Natural killer cell treated with Interleukin-12 subunit alpha and Interleukin-12 subunit beta and Interleukin-15 and Interleukin-18, amount 100 ng/mL, for 72 hours (primary cell): ENCODE measurements at regions not wholly inside any gene's neighbourhood (a gene's known extent, or its start where the extent isn't known, plus 50 kb on each side); places are given as distances from the start of the nearest gene placed in this dataset.
A peak's percentile ranks its signal among the peaks of the same experiment; 100 is the strongest.

Source experiments
- ATAC-seq, 2 donors: fragments of 150-1000 bp; cut with Tn5 transposase in 1 of 2; sonication (Bioruptor Pico), chemical (Tn5 transposase) in 1 of 2; 2 replicates each; pipeline ENCODE4 v1.10.0; 2021
- DNase-seq: peaks from one replicate; pipeline ENCODE4 v3.0.0; 2022; ENCODE audit warnings: low spot score
- H3K27ac Mint-ChIP-seq, 2 donors: 1 replicate in 1 of 2; 2 replicates in 1 of 2; pipeline ENCODE4 v1.8.0; 2022; ENCODE audit warnings: mixed read lengths in 2 of 2, mild to moderate bottlenecking in 1 of 2, moderate library complexity in 1 of 2
- H3K27me3 Mint-ChIP-seq, 2 donors: 1 replicate in 1 of 2; 2 replicates in 1 of 2; pipeline ENCODE4 v1.8.0; 2022; ENCODE audit warnings: mixed read lengths in 2 of 2
- H3K36me3 Mint-ChIP-seq: one replicate; pipeline ENCODE4 v1.8.0; 2022; ENCODE audit warnings: mixed read lengths
- H3K4me1 Mint-ChIP-seq, 2 donors: 1 replicate in 1 of 2; 2 replicates in 1 of 2; pipeline ENCODE4 v1.8.0; 2022; ENCODE audit warnings: low read depth in 2 of 2, mixed read lengths in 2 of 2, mild to moderate bottlenecking in 1 of 2
- H3K4me3 Mint-ChIP-seq: one replicate; pipeline ENCODE4 v1.8.0; 2022; ENCODE audit warnings: mixed read lengths
- H3K9me3 Mint-ChIP-seq: 2 replicates; pipeline ENCODE4 v1.8.0; 2022; ENCODE audit warnings: mixed read lengths

DNA sequence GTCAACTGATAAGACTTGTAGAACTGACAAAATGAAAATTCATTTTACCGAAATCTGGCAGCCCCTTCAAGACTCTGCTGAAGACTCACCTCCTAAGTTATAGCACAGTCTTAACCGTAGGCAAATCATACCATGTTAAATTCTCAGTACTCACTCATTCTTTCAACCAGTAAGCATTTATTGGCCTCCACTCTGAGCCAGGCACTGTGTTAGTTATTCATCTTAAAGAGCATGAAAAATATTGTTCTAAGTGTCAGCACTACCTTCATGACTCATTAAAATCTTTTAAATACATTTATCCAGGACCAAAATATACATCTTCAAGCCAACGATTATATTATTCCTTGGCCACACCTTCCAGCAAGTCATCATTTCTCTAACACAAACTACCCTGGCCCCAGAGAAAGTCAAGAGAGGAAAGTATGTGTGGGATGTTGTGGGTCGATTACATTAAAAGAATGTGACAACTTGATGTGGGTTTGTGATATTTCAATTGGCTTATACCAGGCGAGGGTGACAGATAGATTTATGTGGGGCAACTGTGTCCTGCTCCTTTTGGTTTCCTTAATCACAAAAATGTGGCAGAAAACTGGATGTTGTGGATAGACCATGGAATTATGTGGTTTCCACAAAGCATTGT is 55.0 kb downstream of the TMEM30B start:
- Mint-ChIP-seq H3K4me1 (no peaks in the 10 kb centered on the region), H3K36me3 (no peaks in the 10 kb centered on the region)
- no peak for ATAC-seq

DNA sequence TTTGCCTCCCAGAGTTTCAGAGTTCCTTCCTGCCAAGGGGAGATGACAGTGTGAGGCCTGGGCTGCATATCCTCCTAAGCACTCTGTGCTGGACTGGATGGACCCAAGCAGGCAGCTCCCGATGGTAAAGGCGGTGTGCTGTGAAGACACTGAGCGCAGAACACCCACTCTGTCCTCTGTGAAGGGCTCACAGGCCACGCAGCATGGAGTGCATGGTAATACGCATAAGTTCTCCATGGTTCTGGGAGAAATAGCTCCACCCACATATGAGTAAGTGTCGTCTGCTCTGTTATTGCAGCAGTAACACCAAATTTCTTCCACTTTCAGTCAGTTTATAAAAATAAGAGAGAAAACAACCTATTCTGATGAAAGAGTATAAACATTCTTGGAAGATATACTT is 55.8 kb downstream of the TMEM30B start:
- H3K4me1 Mint-ChIP-seq: no peaks in the 10 kb centered on the region
- H3K27me3 Mint-ChIP-seq: peaks cover 40 to 68% of the 10 kb centered on the region in 2 donors

More for the DNA sequence above, 55.0 kb downstream of the TMEM30B start:
- no peak for DNase-seq
- Mint-ChIP-seq H3K9me3 (no peaks in the 10 kb centered on the region), H3K27ac (no peak overlapping the region), H3K27me3 (peaks cover 38 to 63% of the 10 kb centered on the region in 2 donors), H3K4me3 (no peak overlapping the region)

GRCh38 chr14:61223552-61223951 is 57.6 kb downstream of the TMEM30B start:
- DNase-seq (no peak), ATAC-seq (no peak)
- Mint-ChIP-seq H3K4me1 (no peaks in the 10 kb centered on the region), H3K36me3 (no peaks in the 10 kb centered on the region), H3K27me3 (peaks cover 39 to 73% of the 10 kb centered on the region in 2 donors), H3K4me3 (no peak overlapping the region), H3K9me3 (no peaks in the 10 kb centered on the region), H3K27ac (no peak overlapping the region)

More for the DNA sequence above, 55.8 kb downstream of the TMEM30B start:
- ATAC-seq (peak in 1 of 2 donors; percentile 20), DNase-seq (no peak)
- H3K36me3 Mint-ChIP-seq: no peaks in the 10 kb centered on the region
- H3K27ac Mint-ChIP-seq: no peak overlapping the region
- no peaks in the 10 kb centered on the region for H3K9me3 Mint-ChIP-seq
- H3K4me3 Mint-ChIP-seq: no peak overlapping the region

GRCh38 chr14:61222388-61222787 is 58.8 kb downstream of the TMEM30B start:
- no peak for DNase-seq
- no peak overlapping the region for H3K27ac Mint-ChIP-seq
- no peak overlapping the region for H3K4me3 Mint-ChIP-seq
- peaks cover 38 to 84% of the 10 kb centered on the region in 2 donors for H3K27me3 Mint-ChIP-seq
- no peaks in the 10 kb centered on the region for H3K9me3 Mint-ChIP-seq
- H3K36me3 Mint-ChIP-seq: no peaks in the 10 kb centered on the region
- no peaks in the 10 kb centered on the region for H3K4me1 Mint-ChIP-seq
- ATAC-seq: no peak

- H3K4me3 Mint-ChIP-seq: no peak overlapping the region
- no peaks in the 10 kb centered on the region for H3K9me3 Mint-ChIP-seq
- ATAC-seq: no peak
- no peak overlapping the region for H3K27ac Mint-ChIP-seq
- no peaks in the 10 kb centered on the region for H3K36me3 Mint-ChIP-seq
- H3K4me1 Mint-ChIP-seq: no peaks in the 10 kb centered on the region
- no peak for DNase-seq
- peaks cover 38 to 85% of the 10 kb centered on the region in 2 donors for H3K27me3 Mint-ChIP-seq
Measured at GRCh38 chr14:61221906-61222305, 59.2 kb downstream of the TMEM30B start.

DNA sequence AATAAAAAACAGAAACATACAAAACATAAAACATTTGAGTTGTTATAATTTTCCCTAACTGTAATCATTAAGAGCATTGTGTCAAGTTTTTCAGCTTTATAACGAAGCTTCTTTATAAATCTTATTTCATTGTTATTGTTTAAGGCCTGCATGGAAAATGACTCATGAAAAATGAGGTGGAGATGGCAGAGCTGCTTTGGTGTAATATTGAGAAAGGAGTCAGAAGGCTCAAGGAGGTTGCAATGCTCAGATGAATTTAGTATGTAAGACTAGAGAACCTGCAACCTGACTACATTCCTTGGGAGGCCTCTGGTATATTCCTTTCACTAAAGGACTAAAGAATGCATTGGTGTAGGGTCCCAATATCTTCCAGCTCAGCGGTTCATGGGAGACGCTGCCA is 61.5 kb downstream of the TMEM30B start:
- no peaks in the 10 kb centered on the region for H3K4me1 Mint-ChIP-seq
- H3K4me3 Mint-ChIP-seq: no peak overlapping the region
- no peak overlapping the region for H3K27ac Mint-ChIP-seq
- no peak for DNase-seq
- H3K9me3 Mint-ChIP-seq: no peaks in the 10 kb centered on the region
- H3K27me3 Mint-ChIP-seq: peaks cover 32 to 70% of the 10 kb centered on the region in 2 donors
- H3K36me3 Mint-ChIP-seq: no peaks in the 10 kb centered on the region
- ATAC-seq: no peak

- ATAC-seq: no peak
- H3K27me3 Mint-ChIP-seq: peaks cover 31 to 70% of the 10 kb centered on the region in 2 donors
- H3K36me3 Mint-ChIP-seq: no peaks in the 10 kb centered on the region
- no peak overlapping the region for H3K4me3 Mint-ChIP-seq
- no peaks in the 10 kb centered on the region for H3K9me3 Mint-ChIP-seq
- no peaks in the 10 kb centered on the region for H3K4me1 Mint-ChIP-seq
- H3K27ac Mint-ChIP-seq: no peak overlapping the region
- DNase-seq: no peak
Measured at GRCh38 chr14:61219256-61219655, 61.9 kb downstream of the TMEM30B start.

- ATAC-seq: no peak
- H3K27ac Mint-ChIP-seq: no peak overlapping the region
- peaks cover 35 to 72% of the 10 kb centered on the region in 2 donors for H3K27me3 Mint-ChIP-seq
- H3K36me3 Mint-ChIP-seq: no peaks in the 10 kb centered on the region
- H3K4me1 Mint-ChIP-seq: no peaks in the 10 kb centered on the region
- no peak for DNase-seq
- H3K4me3 Mint-ChIP-seq: no peak overlapping the region
- no peaks in the 10 kb centered on the region for H3K9me3 Mint-ChIP-seq
Measured at GRCh38 chr14:61218767-61219166, 62.4 kb downstream of the TMEM30B start.

GRCh38 chr14:61218157-61218556 is 63.0 kb downstream of the TMEM30B start:
- DNase-seq: no peak
- H3K4me1 Mint-ChIP-seq: no peaks in the 10 kb centered on the region
- H3K27me3 Mint-ChIP-seq: peaks cover 33 to 71% of the 10 kb centered on the region in 2 donors
- H3K27ac Mint-ChIP-seq: no peak overlapping the region
- H3K4me3 Mint-ChIP-seq: no peak overlapping the region
- H3K36me3 Mint-ChIP-seq: no peaks in the 10 kb centered on the region
- no peak for ATAC-seq
- no peaks in the 10 kb centered on the region for H3K9me3 Mint-ChIP-seq

DNA sequence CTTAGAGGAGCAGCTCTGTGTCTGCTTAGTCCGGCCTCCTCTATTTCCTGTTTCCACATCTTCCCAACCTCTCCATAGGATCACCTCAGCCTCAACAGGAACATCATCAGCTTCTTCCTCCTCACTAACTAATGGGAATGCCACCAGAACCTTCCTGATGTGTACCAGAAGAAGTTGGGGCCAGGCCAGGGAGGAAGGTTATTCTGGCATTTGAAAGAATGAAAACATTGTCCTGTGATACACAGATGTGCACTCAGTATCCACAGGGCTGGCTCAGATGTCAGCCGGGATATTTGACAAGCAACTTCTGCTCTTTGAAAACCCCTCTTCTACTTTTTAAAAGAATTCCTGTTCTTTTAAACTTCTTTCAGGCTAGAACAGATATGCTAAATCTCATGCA is 63.6 kb downstream of the TMEM30B start:
- no peaks in the 10 kb centered on the region for H3K4me1 Mint-ChIP-seq
- H3K9me3 Mint-ChIP-seq: no peaks in the 10 kb centered on the region
- no peak overlapping the region for H3K27ac Mint-ChIP-seq
- ATAC-seq (no peak), DNase-seq (no peak)
- peaks cover 30 to 65% of the 10 kb centered on the region in 2 donors for H3K27me3 Mint-ChIP-seq
- H3K36me3 Mint-ChIP-seq: no peaks in the 10 kb centered on the region
- no peak overlapping the region for H3K4me3 Mint-ChIP-seq

- no peaks in the 10 kb centered on the region for H3K36me3 Mint-ChIP-seq
- no peak overlapping the region for H3K4me3 Mint-ChIP-seq
- ATAC-seq (no peak), DNase-seq (no peak)
- H3K27me3 Mint-ChIP-seq: peaks cover 19 to 53% of the 10 kb centered on the region in 2 donors
- H3K4me1 Mint-ChIP-seq: no peaks in the 10 kb centered on the region
- H3K9me3 Mint-ChIP-seq: no peaks in the 10 kb centered on the region
- no peak overlapping the region for H3K27ac Mint-ChIP-seq
Measured at GRCh38 chr14:61215222-61216020, 65.7 kb downstream of the TMEM30B start.

GRCh38 chr14:61213920-61214319 is 67.2 kb downstream of the TMEM30B start:
- peaks cover 15 to 43% of the 10 kb centered on the region in 2 donors for H3K27me3 Mint-ChIP-seq
- no peak for ATAC-seq
- H3K27ac Mint-ChIP-seq: no peak overlapping the region
- no peaks in the 10 kb centered on the region for H3K9me3 Mint-ChIP-seq
- no peaks in the 10 kb centered on the region for H3K4me1 Mint-ChIP-seq
- no peak overlapping the region for H3K4me3 Mint-ChIP-seq
- no peaks in the 10 kb centered on the region for H3K36me3 Mint-ChIP-seq
- DNase-seq: no peak

DNA sequence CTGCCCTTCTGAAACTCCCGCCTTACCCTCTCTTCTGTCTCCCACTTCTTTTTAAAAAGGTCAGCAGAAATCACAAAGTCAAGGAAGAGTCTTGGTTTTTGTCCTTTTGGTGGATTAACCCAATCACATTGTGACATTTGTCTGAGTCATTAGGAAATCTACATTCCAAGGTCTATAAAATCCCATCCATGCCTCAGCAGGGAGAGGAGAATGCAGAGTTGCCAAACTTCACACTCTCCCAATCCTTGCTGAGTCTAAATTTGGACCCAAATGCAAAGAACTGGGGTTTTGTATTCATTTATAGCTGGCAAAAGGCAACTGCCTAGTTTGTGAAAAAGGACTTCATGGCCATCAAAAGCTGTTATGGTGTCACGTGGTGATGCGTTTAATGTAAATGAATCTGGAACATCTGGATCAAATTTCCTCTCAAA is 67.9 kb downstream of the TMEM30B start:
- Mint-ChIP-seq H3K27me3 (peaks cover 11 to 35% of the 10 kb centered on the region in 2 donors), H3K36me3 (no peaks in the 10 kb centered on the region), H3K4me3 (no peak overlapping the region), H3K9me3 (no peaks in the 10 kb centered on the region), H3K4me1 (no peaks in the 10 kb centered on the region), H3K27ac (no peak overlapping the region)
- ATAC-seq: no peak
- DNase-seq: no peak

GRCh38 chr14:61212546-61212945 is 68.6 kb downstream of the TMEM30B start:
- ATAC-seq (no peak), DNase-seq (no peak)
- H3K4me3 Mint-ChIP-seq: no peak overlapping the region
- H3K27ac Mint-ChIP-seq: no peak overlapping the region
- no peaks in the 10 kb centered on the region for H3K4me1 Mint-ChIP-seq
- no peaks in the 10 kb centered on the region for H3K9me3 Mint-ChIP-seq
- H3K27me3 Mint-ChIP-seq: peaks cover 9 to 34% of the 10 kb centered on the region in 2 donors
- no peaks in the 10 kb centered on the region for H3K36me3 Mint-ChIP-seq
